GM19468 (cell line): ENCODE measurements at regions not wholly inside any gene's neighbourhood (a gene's known extent, or its start where the extent isn't known, plus 50 kb on each side); places are given as distances from the start of the nearest gene placed in this dataset.

Source experiments
- ATAC-seq: cut with Tn5 transposase; IDR thresholded peaks from one replicate; pipeline ENCODE4 v1.9.1; 2021; ENCODE audit warnings: mild to moderate bottlenecking, moderate library complexity, moderate number of reproducible peaks; ENCODE audit not compliant: unreplicated experiment; ENCODE audit errors: extremely low read depth

- ATAC-seq, result no peak
Observed at GRCh38 chr4:124768596-124769365, 56.2 kb upstream of the ANKRD50 start.

- ATAC-seq, result no peak
Observed at GRCh38 chr4:124762956-124763355, 50.4 kb upstream of the ANKRD50 start.
